NCI-H2107 (cell line): ENCODE measurements at regions not wholly inside any gene's neighbourhood (a gene's known extent, or its start where the extent isn't known, plus 50 kb on each side); places are given as distances from the start of the nearest gene placed in this dataset.

ENCODE experiments used
- DNase-seq: peaks from one replicate; lab custom pipeline; 2025; lab: John Stamatoyannopoulos, UW

- DNase-seq = no peak
Measured at GRCh38 chr6:81694855-81695254, 57.6 kb downstream of the TENT5A start.

- no peak for DNase-seq
Measured at GRCh38 chr6:81694207-81694606, 58.3 kb downstream of the TENT5A start.

- no peak for DNase-seq
Measured at GRCh38 chr6:81693266-81693665, 59.2 kb downstream of the TENT5A start.

GRCh38 chr6:81690073-81690472 is 62.4 kb downstream of the TENT5A start:
- no peak for DNase-seq

GRCh38 chr6:81689580-81689979 is 62.9 kb downstream of the TENT5A start:
- DNase-seq = no peak

GRCh38 chr6:81683912-81684311 is 68.6 kb downstream of the TENT5A start:
- DNase-seq = no peak

GRCh38 chr6:81682858-81683620 is 69.4 kb downstream of the TENT5A start:
- DNase-seq = no peak

- no peak for DNase-seq
Measured at GRCh38 chr6:81682235-81682795, 70.2 kb downstream of the TENT5A start.

- no peak for DNase-seq
Measured at GRCh38 chr6:81669445-81669844, 83.0 kb downstream of the TENT5A start.

- no peak for DNase-seq
Measured at GRCh38 chr6:81668615-81669047, 83.8 kb downstream of the TENT5A start.

- DNase-seq = no peak
Measured at GRCh38 chr6:81666481-81666880, 86.0 kb downstream of the TENT5A start.

GRCh38 chr6:81656231-81656630 is 96.2 kb downstream of the TENT5A start:
- no peak for DNase-seq

- DNase-seq = no peak
Measured at GRCh38 chr6:81655696-81656095, 96.8 kb downstream of the TENT5A start.

GRCh38 chr6:81648502-81648901 is 104.0 kb downstream of the TENT5A start:
- no peak for DNase-seq

- no peak for DNase-seq
Measured at GRCh38 chr6:81643156-81643555, 109.3 kb downstream of the TENT5A start.

- no peak for DNase-seq
Measured at GRCh38 chr6:81640891-81641290, 111.6 kb downstream of the TENT5A start.

GRCh38 chr6:81640126-81640525 is 112.4 kb downstream of the TENT5A start:
- DNase-seq = no peak

GRCh38 chr6:81638366-81638765 is 114.1 kb downstream of the TENT5A start:
- DNase-seq = no peak

GRCh38 chr6:81636930-81637568 is 115.4 kb downstream of the TENT5A start:
- DNase-seq = no peak

GRCh38 chr6:81634155-81634880 is 118.2 kb downstream of the TENT5A start:
- no peak for DNase-seq

GRCh38 chr6:81633391-81633790 is 119.1 kb downstream of the TENT5A start:
- DNase-seq = no peak

GRCh38 chr6:81630719-81631118 is 121.8 kb downstream of the TENT5A start:
- DNase-seq = no peak

- no peak for DNase-seq
Measured at GRCh38 chr6:81625216-81625615, 127.3 kb downstream of the TENT5A start.
